ENCODE measurements at regions not wholly inside any gene's neighbourhood (a gene's known extent, or its start where the extent isn't known, plus 50 kb on each side); places are given as distances from the start of the nearest gene placed in this dataset.

DNA sequence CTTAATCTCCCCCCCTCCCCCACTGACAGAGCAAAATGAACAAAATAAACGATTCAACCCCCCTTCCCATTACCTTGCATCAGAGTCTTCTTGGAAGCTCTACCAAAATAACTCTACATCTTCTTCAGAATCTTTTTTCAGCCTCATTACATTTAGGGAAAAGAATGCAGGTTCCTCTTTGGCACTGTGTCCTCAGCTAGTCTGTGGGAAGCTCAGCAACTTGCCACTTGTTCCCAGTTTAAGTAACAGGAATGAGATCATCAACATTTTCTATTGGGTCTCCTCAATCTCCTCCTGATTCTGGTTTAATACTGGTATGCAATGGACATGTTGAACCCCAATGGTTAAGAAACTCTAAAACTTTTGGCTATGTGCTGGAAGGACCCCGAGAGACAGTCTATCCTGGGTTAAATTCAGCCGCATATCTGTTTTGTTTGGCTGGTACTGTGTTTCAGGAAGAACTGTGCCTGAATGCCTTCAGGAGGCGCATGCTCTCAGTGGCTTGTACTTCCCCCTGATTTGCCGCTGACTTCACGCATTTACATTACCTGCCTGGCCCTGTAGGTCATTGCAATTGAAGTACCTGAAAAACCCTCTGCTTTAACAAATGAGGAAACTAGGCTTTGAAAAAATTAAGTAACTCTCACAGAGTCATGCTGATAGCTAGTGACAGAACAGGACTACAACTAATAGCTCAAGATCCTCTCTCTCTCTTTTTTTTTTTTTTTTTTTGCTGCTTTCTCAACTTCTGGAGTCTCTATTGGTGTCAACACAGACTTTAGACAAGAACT lies 78.1 kb upstream of the HMHB1 start:
- TF ChIP-seq, protein P1, sequence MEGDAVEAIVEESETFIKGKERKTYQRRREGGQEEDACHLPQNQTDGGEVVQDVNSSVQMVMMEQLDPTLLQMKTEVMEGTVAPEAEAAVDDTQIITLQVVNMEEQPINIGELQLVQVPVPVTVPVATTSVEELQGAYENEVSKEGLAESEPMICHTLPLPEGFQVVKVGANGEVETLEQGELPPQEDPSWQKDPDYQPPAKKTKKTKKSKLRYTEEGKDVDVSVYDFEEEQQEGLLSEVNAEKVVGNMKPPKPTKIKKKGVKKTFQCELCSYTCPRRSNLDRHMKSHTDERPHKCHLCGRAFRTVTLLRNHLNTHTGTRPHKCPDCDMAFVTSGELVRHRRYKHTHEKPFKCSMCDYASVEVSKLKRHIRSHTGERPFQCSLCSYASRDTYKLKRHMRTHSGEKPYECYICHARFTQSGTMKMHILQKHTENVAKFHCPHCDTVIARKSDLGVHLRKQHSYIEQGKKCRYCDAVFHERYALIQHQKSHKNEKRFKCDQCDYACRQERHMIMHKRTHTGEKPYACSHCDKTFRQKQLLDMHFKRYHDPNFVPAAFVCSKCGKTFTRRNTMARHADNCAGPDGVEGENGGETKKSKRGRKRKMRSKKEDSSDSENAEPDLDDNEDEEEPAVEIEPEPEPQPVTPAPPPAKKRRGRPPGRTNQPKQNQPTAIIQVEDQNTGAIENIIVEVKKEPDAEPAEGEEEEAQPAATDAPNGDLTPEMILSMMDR (conservative IDR thresholded peaks at IDR 0.05 in 1 of 2, IDR thresholded peaks at IDR 0.05 in 1 of 2; ENCODE audit: low read depth in 1 of 2, low read length in 2 of 2), result no peak
- no peak for TF ChIP-seq EZH2 (IDR thresholded peaks at IDR 0.05; ENCODE audit: low read length, missing control alignments)

Data from fibroblast of lung (primary cell).